Posterior vena cava (tissue), 2 donors: ENCODE measurements at regions not wholly inside any gene's neighbourhood (a gene's known extent, or its start where the extent isn't known, plus 50 kb on each side); places are given as distances from the start of the nearest gene placed in this dataset.

ENCODE experiments used
- DNase-seq: peaks from one replicate; pipeline ENCODE4 v3.0.0-alpha.2; 2020; ENCODE audit warnings: low spot score
- intact Hi-C, 2 donors: fragments of 100-400 bp; cut with DNase I; formaldehyde crosslinking; loops; one replicate each; pipeline versions ENCODE4 v1.14.1 to v1.14.2; 2022 to 2023
- donor health status: DM: yes; HTN: yes; CAD: no.
- donor health status: DM: yes; HTN: yes; CAD: no.

DNA sequence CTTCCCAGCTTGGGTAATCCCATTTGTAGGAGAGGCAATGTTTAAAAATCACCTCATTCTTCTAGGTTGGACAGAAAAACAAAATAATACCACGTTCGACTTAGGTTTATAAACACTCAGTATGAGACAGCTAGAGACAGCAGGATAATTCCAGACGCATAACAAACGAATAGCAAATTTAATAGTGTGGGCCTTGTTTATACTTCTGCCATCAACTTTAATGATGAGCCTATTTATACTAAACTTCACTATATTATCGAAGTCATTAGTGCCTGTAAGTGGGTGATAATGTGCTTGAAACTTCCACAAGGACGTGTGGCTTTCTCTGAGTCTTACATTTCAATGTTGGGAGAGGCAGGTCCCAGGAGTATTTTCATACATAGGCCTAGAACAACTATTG is 255.7 kb upstream of the PPARGC1A start:
- no peak for DNase-seq
- intact Hi-C loops: no loop called here

DNA sequence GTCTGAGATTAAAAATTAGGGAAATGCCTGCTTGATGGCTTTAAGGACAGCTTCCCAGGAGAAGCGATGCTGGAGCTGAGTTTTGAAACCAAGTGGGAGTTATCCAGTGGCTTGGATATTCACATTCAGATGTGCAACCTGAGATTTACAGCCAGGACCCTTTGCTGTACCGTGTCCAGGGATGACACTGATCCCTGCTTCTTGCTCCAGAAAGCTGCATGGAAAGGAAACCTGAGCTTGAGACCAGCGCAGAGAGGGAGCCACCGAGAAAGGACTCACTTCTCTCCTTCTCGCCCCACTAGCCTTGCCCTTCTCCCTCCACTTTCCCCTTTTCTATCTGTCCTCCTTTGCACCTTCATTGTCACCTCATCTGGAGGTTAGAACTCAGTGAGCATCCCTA is 254.5 kb upstream of the PPARGC1A start:
- DNase-seq: no peak
- intact Hi-C loops: no loop called here

DNA sequence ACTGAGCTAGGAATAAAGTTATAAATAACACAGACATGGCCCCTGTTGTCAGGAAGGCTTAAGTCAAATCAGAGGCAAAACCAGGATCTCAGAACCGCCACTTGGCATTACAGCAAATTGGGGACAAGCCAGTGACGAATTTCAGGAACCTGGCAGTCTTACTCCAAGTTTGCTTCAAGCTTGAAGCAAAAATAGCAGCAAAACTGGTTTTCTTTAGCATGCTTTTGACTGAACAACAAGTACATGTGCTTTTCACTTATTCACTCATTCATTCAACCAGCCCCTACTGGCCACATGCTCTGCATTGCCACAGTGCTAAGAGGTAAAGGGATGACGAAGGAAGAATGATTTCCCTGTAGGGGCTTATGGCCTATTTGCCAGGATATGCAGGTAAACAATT is 253.9 kb upstream of the PPARGC1A start:
- intact Hi-C loops: no loop called here
- DNase-seq: no peak

DNA sequence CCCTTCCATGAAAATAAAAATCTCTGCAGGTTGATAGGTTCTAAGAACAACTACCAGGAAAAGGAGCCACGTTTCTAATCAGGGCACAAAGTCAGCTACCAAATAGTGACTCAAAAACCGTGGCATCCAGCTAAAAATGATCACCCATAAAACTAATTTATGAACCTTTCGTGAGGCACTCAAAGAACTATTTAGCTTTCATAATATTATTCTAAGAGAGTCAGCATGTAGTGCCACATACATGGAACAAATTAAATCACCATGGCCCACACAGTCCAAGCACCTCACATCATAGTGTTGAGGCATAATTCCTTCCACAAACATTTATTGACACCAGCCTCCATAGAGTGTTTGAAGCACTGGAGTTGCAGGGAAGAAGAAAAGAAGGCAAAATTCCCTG is 252.0 kb upstream of the PPARGC1A start:
- no peak for DNase-seq
- intact Hi-C loops: no loop called here

DNA sequence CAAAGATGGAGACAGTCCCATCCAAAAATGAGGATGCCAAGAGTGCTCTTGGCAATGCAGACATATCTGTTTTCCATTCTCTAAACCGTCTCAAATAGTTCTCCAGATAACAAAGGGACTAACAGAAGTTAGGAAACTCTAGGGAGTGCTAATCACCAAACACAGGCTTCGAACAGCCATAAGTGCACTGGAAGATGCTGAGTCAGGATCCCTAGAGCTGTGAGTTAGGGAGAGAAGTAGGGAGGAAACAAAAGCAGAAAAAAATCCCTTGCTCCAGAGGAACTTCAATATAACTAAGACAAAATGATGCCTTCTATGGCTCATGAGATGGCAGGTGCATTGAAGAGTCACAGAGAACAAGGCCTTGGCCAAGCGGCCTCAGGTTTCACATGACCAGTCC is 251.0 kb upstream of the PPARGC1A start:
- intact Hi-C loops: no loop called here
- DNase-seq: no peak

DNA sequence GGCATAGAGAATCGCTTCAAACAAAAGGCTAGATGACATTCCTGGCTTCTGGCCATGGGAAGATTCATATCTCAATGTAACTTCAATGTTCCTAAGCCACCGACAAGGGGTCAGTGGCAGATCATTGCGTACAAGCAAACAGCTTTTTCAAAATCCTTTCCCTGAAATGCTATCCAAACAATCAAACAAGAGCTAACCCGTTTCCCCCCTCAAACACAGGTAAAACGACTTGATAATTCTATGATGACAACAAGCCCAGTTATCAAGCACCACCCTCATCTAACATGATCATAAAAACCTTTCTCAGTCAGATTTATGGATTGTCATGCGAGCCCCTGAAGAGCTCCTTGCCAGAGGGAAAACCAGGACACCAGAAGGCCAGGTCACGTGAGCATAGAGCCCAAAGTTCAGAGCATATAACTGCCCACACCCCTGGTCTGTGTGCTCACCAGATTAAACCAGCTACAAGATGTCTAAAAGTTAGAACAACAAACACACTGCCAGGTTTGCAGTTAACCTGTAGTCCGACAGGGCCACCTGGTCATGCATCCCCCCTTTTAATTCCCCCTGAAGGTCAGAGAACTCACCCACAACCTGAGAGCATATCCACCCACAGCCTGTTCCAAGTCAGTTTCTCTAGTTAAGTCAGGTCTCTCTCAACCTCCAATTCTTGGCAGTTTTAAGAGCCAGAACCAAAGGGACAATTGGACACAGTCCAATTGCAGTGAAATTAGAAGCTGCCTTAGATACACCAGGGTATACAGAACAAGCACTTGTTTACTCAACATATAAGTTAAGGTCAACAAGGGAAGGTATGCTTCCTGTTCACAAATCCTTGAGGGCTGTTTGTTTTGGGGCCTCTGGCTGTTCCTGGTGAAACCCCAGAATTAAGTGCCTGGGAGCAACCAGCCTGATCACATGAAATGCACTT is 248.1 kb upstream of the PPARGC1A start:
- intact Hi-C loops: no loop called here
- no peak for DNase-seq

DNA sequence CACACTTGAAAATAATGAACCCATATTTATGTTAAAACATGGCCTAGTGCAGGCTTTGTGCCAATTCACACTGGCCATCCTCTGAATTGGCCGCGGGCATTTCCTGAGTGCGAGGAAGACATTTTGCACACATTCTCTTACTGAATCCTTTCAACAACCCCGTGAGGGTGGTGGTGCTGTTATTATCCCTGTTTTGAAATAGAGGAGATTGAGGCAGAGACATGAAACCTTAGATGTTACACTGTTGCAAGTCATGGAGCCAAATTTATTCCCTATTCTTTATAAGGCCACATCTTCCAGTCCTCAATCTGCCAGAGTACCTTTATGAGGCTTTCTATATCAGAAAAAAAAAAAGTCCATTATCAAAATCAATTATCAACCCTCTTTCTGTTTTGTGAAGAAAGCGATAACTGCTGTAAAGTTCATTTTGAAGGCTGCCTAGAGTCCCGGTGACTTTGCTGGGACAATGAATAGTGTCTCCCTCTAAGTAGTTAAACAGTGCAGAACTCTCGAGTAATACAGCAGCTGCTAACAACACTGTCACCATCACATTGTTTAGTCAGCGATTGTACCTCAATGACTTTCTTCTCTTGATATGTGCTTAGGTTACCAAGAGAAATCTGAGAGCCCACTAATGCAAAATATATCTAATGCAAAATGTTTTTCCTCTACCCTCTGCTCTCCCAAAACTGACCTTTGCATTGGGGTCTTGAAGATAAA is 242.3 kb upstream of the PPARGC1A start:
- intact Hi-C loops: no loop called here
- no peak for DNase-seq

DNA sequence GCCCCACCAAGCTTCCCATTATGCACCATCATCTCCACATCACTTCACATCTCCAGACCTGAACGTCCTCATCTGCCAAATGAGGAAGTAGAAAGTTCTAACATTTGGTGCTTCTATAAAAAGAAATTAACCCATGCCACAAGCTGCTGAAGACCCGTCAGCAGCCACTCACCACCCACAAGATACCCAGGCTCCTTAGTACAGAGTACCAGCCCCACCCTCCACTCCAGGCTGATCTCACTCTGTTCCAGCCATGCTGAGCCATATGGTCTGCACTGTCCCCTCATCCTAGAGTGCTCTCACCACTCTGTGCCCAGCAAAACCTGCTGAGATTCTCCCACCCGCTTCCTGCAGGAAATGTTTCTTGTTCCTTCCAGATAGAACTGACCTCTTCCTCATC is 240.8 kb upstream of the PPARGC1A start:
- intact Hi-C loops: no loop called here
- no peak for DNase-seq

DNA sequence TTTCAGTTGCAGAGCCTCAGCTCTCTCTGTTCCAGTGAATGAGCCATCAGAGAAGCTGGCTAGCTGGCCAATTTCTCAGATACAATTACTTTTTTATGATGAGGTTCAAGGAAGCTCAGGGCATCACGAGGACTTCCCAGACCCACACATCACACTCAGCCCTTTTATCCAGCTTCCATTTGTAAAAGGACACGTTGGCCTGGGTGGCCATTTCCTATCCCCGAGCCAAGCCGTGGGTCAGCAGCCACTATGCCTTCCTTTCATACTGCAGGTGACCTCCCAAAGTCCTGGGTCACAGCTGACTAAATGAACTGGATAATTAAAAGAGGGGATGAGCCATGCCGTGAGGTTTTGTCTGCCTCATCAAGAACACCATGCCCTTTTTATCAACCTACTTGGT is 236.9 kb upstream of the PPARGC1A start:
- no peak for DNase-seq
- intact Hi-C loops: no loop called here

DNA sequence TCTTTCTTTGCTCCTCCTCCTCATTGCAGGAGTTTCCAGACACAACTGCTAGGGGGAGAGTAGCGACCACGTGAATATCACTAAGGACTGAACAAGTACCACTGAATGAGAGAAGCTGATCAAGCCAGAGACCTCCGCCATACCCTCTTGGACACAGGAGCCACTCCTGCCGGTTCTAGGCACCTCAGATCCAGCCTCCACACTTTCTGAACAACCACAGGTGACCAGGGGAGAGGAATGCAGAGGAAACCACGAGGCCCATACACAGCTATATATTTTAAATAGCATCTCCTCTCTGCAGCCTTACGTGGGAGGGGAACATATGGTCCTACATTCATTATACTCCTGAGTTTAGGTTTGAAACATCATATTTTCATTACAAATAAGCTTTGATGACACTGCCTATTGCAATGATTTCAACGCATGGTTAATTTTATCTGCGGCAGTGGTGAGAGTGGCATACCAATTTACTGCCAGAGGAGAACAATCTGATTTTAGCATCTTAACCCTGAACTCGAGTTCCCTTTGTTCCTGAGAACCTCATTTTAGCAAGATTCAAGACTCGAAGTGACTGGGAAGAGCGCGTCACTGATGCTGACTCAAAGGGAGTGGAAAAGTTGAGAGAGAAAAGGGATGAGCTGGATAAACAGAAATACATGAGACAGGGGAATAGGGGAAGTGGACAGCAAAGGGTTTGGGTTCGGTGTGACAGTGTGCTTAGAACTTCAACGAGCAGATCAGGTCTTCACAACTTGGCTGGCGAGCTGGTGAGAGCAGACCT is 231.7 kb upstream of the PPARGC1A start:
- intact Hi-C loops: no loop called here
- no peak for DNase-seq

DNA sequence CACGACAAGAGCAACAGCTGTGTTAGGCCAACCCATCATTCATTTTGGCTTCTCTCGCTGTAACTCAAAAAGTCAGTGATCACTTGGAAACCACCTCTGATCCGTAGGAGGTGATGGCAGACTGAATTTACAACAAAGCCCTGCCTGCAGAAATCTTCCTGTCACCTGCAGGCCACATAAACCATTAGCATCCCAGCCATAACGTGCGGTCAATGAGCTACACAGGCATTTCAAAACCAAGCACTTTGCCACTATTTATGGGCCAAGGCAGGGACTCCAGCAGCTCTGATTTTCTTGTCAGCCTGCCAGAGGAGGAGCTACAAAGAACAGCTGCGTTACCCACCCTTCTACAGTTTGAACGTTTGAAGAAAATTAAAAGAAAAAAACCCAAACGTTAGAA is 228.1 kb upstream of the PPARGC1A start:
- intact Hi-C loops: no loop called here
- DNase-seq: no peak

DNA sequence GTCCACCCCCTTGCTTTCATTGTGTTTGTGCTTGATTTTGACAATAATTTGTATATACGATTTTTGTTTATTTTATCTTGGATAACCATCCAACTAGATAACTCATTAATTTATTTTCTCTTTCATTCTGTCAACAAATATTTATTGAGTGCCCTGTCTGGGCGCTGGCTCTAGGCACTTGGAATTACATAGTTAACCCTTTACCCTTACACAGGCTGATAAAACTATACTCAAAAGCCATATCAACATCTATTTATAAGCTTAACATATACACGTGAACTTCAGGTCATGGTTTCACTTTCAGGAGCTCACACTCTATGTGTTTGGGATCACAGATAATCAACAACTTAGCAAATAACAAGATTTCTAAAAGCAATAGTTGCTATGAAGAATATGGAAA is 226.3 kb upstream of the PPARGC1A start:
- intact Hi-C loops: no loop called here

DNA sequence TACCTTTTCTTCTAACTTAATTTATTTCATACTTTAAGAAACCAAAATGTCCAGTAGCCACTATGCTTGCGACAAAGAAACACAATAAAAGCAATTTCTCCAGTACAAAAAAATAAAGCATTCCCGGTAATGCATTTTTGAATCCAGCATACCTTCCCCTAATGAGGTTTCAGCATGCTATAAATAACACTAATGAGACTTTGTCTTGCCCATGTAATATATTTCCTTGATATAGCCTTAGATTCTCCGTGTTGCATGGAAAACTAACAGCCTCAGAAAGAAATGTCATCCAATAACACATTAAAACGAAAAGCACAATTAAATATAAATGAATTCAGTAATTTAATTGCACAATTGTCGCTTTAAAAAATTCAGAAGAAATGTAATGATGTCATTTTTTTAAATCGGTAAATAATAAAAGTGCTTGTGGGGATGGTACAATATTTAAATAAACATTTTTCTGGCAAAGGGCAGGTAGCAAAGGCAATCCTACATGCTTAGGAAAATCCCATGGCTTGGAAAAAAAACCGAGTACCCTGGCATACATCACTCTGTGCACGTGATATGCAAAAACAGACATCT is 225.2 kb upstream of the PPARGC1A start:
- no peak for DNase-seq
- intact Hi-C loops: no loop called here

More for the DNA sequence above, 226.3 kb upstream of the PPARGC1A start:
- no peak for DNase-seq

DNA sequence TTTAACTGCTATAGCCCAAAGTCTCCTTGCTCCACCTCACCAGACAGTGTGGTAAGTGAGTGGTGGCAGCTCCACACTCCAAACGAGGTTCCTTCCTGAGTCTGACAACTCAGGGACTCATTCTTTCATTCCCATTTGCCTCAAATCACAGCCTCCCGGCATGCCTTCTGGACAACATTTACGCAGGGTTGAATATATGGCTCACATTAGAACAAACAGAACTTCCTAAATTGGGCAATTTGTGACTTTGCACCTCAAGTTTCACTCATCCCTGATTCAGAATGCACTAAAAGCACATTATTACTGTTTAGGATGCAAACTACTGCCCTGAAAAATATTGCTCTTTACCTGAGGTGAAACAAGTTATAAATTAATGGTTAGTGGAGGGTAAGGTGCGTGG is 224.6 kb upstream of the PPARGC1A start:
- DNase-seq: no peak
- intact Hi-C loops: no loop called here

DNA sequence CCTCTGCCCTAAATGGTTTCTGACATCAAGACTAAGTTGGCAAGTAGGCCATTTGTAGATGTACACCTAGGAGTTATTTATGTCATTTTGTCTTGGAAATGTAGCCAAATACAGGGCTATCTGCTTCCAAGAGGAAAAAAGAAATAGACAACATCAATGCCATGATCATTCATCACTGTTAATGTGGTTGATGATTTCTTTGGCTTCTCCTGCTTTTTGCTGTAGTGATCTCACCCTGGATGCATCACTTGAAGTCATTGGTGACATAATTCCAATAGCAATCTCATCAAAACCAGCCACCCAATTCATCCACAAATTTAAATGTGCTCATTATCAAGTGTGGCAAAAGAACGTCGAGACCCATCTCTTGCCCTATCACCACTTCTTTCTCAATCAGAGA is 222.6 kb upstream of the PPARGC1A start:
- intact Hi-C loops: no loop called here
- no peak for DNase-seq

DNA sequence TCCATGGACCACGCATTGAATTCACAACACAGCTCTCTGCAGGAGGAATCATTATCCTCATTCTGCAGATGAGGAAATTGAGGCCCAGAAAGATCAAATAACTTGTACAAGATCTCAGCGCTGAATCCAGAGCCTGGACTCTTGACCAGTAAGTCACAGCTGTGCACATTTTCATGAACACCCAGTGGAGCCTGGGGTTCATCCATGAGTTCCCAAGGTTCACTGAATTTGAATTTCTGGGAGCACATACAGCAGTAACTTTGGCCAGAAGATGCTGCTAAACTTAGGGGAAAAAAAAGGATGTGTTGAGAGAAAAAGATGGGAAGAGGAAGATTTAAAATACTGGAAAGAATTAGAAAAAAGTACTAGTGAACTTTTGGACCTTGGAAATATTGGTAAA is 218.7 kb upstream of the PPARGC1A start:
- intact Hi-C loops: no loop called here

DNA sequence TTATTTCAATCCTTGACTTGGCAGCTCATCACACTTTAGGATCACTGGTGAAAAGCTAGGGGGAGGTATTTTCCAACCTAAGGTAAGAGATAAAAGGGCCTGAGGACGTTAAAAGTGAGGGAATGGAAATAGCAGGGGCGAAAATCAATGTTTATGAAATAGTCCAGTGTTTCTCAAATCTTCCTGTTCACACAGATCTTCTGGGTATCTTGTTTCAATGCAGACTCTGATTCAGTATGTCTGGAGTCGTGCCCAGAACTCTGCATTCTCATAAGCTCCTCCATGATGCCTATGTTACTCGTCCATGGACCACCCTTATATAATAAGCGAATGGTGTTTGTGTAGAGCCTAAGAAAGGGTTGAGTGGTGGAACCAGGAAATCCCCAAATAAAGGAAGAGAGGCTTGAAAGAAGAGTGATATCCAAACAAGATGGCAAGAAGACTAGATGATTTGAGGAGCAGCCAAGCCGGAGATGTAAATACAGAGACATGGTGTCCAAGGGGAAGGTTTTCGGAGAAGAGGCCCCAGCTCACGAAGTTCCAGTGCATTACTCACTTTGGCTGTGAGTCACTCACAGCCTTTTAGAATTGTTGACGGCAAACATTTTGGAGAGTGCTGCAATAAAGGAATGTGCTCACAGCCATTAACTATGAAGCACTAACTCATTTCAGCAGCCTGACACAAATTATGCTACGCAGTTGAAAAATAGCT is 215.6 kb upstream of the PPARGC1A start:
- no peak for DNase-seq
- intact Hi-C loops: no loop called here

More for the DNA sequence above, 218.7 kb upstream of the PPARGC1A start:
- no peak for DNase-seq

DNA sequence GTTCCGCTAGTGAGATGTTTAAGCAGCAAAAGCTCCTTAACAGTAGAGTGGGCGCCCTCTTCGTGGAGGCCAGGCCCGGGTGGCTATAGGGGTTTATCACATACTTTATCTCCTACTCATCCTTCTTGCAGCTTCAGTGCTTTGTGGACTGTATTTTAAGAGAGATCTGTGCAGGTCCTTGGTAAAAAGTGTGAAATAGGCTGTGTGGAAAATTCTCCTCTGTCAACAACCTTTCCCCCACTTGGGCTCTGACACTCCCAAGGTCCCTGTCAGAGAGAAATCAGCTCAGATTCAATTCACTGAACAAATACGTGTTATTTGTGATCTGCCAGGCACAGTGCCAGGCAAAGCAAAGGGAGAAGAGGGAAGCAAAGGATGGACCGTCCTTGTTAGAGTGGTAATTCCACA is 214.3 kb upstream of the PPARGC1A start:
- intact Hi-C loops: no loop called here
- DNase-seq: no peak
